ENCODE measurements at regions not wholly inside any gene's neighbourhood (a gene's known extent, or its start where the extent isn't known, plus 50 kb on each side); places are given as distances from the start of the nearest gene placed in this dataset.

GRCh38 chr4:151559595-151559994, 150.6 kb downstream of the FHIP1A start:
- Histone ChIP-seq H3K27ac (no peak overlapping the region), H3K36me3 (no peaks in the 10 kb centered on the region), H3K27me3 (no peaks in the 10 kb centered on the region), H3K9me3 (no peaks in the 10 kb centered on the region), H3K4me3 (no peak overlapping the region), H3K4me1 (peaks cover 12% of the 10 kb centered on the region)
- no peak for DNase-seq (ENCODE audit: low spot score in 2 of 2)
- TF ChIP-seq POLR2AphosphoS5 (IDR thresholded peaks at IDR 0.05) (no peak), CTCF (IDR thresholded peaks at IDR 0.05) (no peak), EP300 (IDR thresholded peaks at IDR 0.05) (no peak), POLR2A (IDR thresholded peaks at IDR 0.05) (no peak)
- WGBS, result 81% methylated on average over 2 of the region's 2 CpGs

DNA sequence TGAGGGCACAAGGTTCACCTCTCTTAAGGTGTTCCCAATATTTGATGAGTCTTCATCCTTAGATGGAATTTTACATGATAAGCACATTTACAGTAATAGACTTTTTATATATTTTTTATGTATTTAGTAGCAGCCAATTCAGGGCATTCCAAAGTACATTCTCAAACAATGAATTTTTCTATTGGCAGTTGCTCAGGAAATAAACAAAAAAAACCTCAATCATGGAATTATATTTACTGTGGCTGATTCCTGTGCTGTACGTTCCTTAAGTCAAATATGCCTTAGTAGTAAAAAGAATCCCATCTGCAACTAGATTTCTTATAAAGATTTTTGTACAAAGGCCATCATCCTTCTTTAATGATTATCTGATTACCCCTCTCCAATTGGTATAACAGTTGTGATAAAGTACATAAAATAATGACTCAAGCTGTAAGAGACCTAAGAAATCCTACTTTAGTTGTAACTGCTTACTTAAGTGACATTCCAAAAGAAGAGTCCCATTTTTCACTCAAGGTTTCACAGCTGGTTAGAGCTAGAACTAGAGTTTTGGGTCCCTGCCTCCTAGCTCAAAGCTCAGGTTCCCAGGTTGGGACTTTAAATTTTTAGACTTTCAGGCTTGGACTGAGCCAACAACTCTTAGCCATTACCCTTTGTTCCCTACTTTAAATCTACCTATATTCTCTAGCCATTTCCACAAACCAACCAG, 152.7 kb downstream of the FHIP1A start:
- Histone ChIP-seq H3K27ac (no peak overlapping the region), H3K36me3 (no peaks in the 10 kb centered on the region), H3K4me1 (peaks cover 4% of the 10 kb centered on the region), H3K4me3 (no peak overlapping the region), H3K27me3 (no peaks in the 10 kb centered on the region), H3K9me3 (no peaks in the 10 kb centered on the region)
- TF ChIP-seq EP300 (IDR thresholded peaks at IDR 0.05), result no peak
- no peak for TF ChIP-seq POLR2A (IDR thresholded peaks at IDR 0.05)
- no peak for TF ChIP-seq POLR2AphosphoS5 (IDR thresholded peaks at IDR 0.05)
- TF ChIP-seq CTCF (IDR thresholded peaks at IDR 0.05), result no peak
- WGBS, result 50% methylated on average over 1 of the region's 1 CpG
- DNase-seq (ENCODE audit: low spot score in 2 of 2), result no peak

GRCh38 chr4:151563194-151563593, 154.2 kb downstream of the FHIP1A start:
- no peaks in the 10 kb centered on the region for H3K36me3 ChIP-seq
- no peaks in the 10 kb centered on the region for H3K9me3 ChIP-seq
- H3K4me1 ChIP-seq, result peaks cover 4% of the 10 kb centered on the region
- H3K27me3 ChIP-seq, result no peaks in the 10 kb centered on the region
- WGBS, result 15% methylated on average over 3 of the region's 3 CpGs
- no peak for DNase-seq (ENCODE audit: low spot score in 2 of 2)
- H3K4me3 ChIP-seq, result no peak overlapping the region
- TF ChIP-seq CTCF (IDR thresholded peaks at IDR 0.05) (no peak), EP300 (IDR thresholded peaks at IDR 0.05) (no peak), POLR2A (IDR thresholded peaks at IDR 0.05) (no peak), POLR2AphosphoS5 (IDR thresholded peaks at IDR 0.05) (no peak)
- H3K27ac ChIP-seq, result no peak overlapping the region

DNA sequence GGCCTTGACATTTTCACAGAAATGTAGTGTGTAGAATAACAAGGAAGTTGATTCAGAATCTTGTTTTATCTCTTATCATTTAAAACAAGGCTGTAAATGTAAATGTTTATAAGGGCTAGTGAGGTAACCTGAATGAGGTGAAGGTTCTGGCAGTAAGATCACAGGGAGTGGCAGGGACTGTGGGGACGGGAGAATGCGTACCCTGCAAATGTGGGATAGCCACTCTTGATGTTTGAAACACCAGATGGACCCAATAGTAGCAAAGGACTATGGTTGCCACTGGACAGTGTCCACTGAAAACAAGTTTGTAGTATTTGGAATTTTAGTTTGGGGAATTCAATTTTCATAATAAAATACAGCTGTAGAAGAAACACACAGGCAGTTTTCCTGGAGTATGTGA, 155.3 kb downstream of the FHIP1A start:
- Histone ChIP-seq H3K9me3 (no peaks in the 10 kb centered on the region), H3K36me3 (no peaks in the 10 kb centered on the region), H3K4me1 (peaks cover 4% of the 10 kb centered on the region), H3K4me3 (no peak overlapping the region), H3K27me3 (no peaks in the 10 kb centered on the region), H3K27ac (no peak overlapping the region)
- TF ChIP-seq POLR2AphosphoS5 (IDR thresholded peaks at IDR 0.05), result no peak
- TF ChIP-seq EP300 (IDR thresholded peaks at IDR 0.05), result no peak
- no peak for TF ChIP-seq CTCF (IDR thresholded peaks at IDR 0.05)
- no peak for TF ChIP-seq POLR2A (IDR thresholded peaks at IDR 0.05)
- WGBS, result 50% methylated on average over 2 of the region's 2 CpGs
- no peak for DNase-seq (ENCODE audit: low spot score in 2 of 2)

- Histone ChIP-seq H3K9me3 (no peaks in the 10 kb centered on the region), H3K27me3 (no peaks in the 10 kb centered on the region), H3K27ac (no peak overlapping the region), H3K36me3 (no peaks in the 10 kb centered on the region), H3K4me1 (peaks cover 12% of the 10 kb centered on the region), H3K4me3 (no peak overlapping the region)
- 82% methylated on average over 3 of the region's 3 CpGs for WGBS
- no peak for DNase-seq (ENCODE audit: low spot score in 2 of 2)
- TF ChIP-seq POLR2A (IDR thresholded peaks at IDR 0.05), result no peak
- no peak for TF ChIP-seq POLR2AphosphoS5 (IDR thresholded peaks at IDR 0.05)
- TF ChIP-seq EP300 (IDR thresholded peaks at IDR 0.05), result no peak
- TF ChIP-seq CTCF (IDR thresholded peaks at IDR 0.05), result no peak
These were observed 156.6 kb downstream of the FHIP1A start for GRCh38 chr4:151565583-151565982.

All from suprapubic skin (tissue), 4 donors.